AG08396 (cell line): ENCODE measurements at regions not wholly inside any gene's neighbourhood (a gene's known extent, or its start where the extent isn't known, plus 50 kb on each side); places are given as distances from the start of the nearest gene placed in this dataset.

ENCODE experiments used
- DNase-seq: peaks from one replicate; pipeline ENCODE4 v3.0.0; 2012; ENCODE audit warnings: low spot score, mixed read lengths

- DNase-seq: no peak
Measured at GRCh38 chr14:42931308-42931707, 1324.6 kb downstream of the LRFN5 start.

- no peak for DNase-seq
Measured at GRCh38 chr14:42929806-42930480, 1323.3 kb downstream of the LRFN5 start.

GRCh38 chr14:42927313-42927712 lies 1320.6 kb downstream of the LRFN5 start:
- no peak for DNase-seq

- no peak for DNase-seq
Measured at GRCh38 chr14:42921901-42922300, 1315.2 kb downstream of the LRFN5 start.

- DNase-seq: no peak
Measured at GRCh38 chr14:42918615-42919014, 1311.9 kb downstream of the LRFN5 start.

GRCh38 chr14:42911642-42912041 lies 1305.0 kb downstream of the LRFN5 start:
- DNase-seq: no peak

- DNase-seq: no peak
Measured at GRCh38 chr14:42909659-42910058, 1303.0 kb downstream of the LRFN5 start.

GRCh38 chr14:42893183-42893582 lies 1286.5 kb downstream of the LRFN5 start:
- no peak for DNase-seq

GRCh38 chr14:42884100-42884499 lies 1277.4 kb downstream of the LRFN5 start:
- no peak for DNase-seq

GRCh38 chr14:42877716-42878115 lies 1271.0 kb downstream of the LRFN5 start:
- no peak for DNase-seq

- no peak for DNase-seq
Measured at GRCh38 chr14:42872786-42873185, 1266.1 kb downstream of the LRFN5 start.

- no peak for DNase-seq
Measured at GRCh38 chr14:42869681-42870080, 1263.0 kb downstream of the LRFN5 start.

GRCh38 chr14:42862114-42862513 lies 1255.4 kb downstream of the LRFN5 start:
- no peak for DNase-seq

- DNase-seq: no peak
Measured at GRCh38 chr14:42860371-42860770, 1253.7 kb downstream of the LRFN5 start.

GRCh38 chr14:42856106-42856505 lies 1249.4 kb downstream of the LRFN5 start:
- no peak for DNase-seq

GRCh38 chr14:42855085-42855484 lies 1248.4 kb downstream of the LRFN5 start:
- no peak for DNase-seq

GRCh38 chr14:42854061-42854460 lies 1247.4 kb downstream of the LRFN5 start:
- no peak for DNase-seq

- DNase-seq: no peak
Measured at GRCh38 chr14:42848652-42849051, 1242.0 kb downstream of the LRFN5 start.

- no peak for DNase-seq
Measured at GRCh38 chr14:42814817-42815216, 1208.1 kb downstream of the LRFN5 start.

- no peak for DNase-seq
Measured at GRCh38 chr14:42806909-42807315, 1200.2 kb downstream of the LRFN5 start.

- no peak for DNase-seq
Measured at GRCh38 chr14:42804141-42804540, 1197.5 kb downstream of the LRFN5 start.

- no peak for DNase-seq
Measured at GRCh38 chr14:42802346-42802745, 1195.7 kb downstream of the LRFN5 start.

GRCh38 chr14:42792166-42792565 lies 1185.5 kb downstream of the LRFN5 start:
- DNase-seq: no peak

GRCh38 chr14:42782754-42783153 lies 1176.1 kb downstream of the LRFN5 start:
- DNase-seq: no peak
